Fibroblast of mammary gland (primary cell): ENCODE measurements at regions not wholly inside any gene's neighbourhood (a gene's known extent, or its start where the extent isn't known, plus 50 kb on each side); places are given as distances from the start of the nearest gene placed in this dataset.

Source experiments
- DNase-seq: peaks from one replicate; pipeline ENCODE4 v3.0.0-alpha.2; 2010; ENCODE audit warnings: low read depth
- H3K4me3 ChIP-seq: 2 replicates; pipeline ENCODE4 v1.5.1; 2011; ENCODE audit warnings: low read depth, mild to moderate bottlenecking, low read length, moderate library complexity; ENCODE audit not compliant: control insufficient read depth
- CTCF ChIP-seq: conservative IDR thresholded peaks from 2 replicates; pipeline ENCODE4 v1.5.1; 2011; ENCODE audit warnings: low read depth, low read length, inconsistent platforms; ENCODE audit not compliant: control insufficient read depth, insufficient read depth

- H3K4me3 ChIP-seq, result peak overlapping the region; percentile 56
- DNase-seq, result peak; percentile 83
These were observed 93.9 kb upstream of the BTN3A2 start for GRCh38 chr6:26270903-26271667.

GRCh38 chr6:26271668-26272024 lies 93.4 kb upstream of the BTN3A2 start:
- H3K4me3 ChIP-seq, result peak overlapping the region; percentile 56
- DNase-seq, result no peak
- TF ChIP-seq CTCF, result no peak

More at GRCh38 chr6:26270903-26271667, 93.9 kb upstream of the BTN3A2 start:
- TF ChIP-seq CTCF, result no peak

GRCh38 chr6:26272171-26272637 lies 92.8 kb upstream of the BTN3A2 start:
- DNase-seq, result no peak
- no peak for TF ChIP-seq CTCF

GRCh38 chr6:26273673-26274588 lies 91.1 kb upstream of the BTN3A2 start:
- peak; percentile 25 for DNase-seq
- no peak for TF ChIP-seq CTCF
- H3K4me3 ChIP-seq, result peak overlapping the region; percentile 56

More at GRCh38 chr6:26272171-26272637, 92.8 kb upstream of the BTN3A2 start:
- peak overlapping the region; percentile 56 for H3K4me3 ChIP-seq

- no peak overlapping the region for H3K4me3 ChIP-seq
- TF ChIP-seq CTCF, result no peak
- no peak for DNase-seq
These were observed 89.3 kb upstream of the BTN3A2 start for GRCh38 chr6:26275663-26276062.

- no peak for DNase-seq
- TF ChIP-seq CTCF, result no peak
- no peak overlapping the region for H3K4me3 ChIP-seq
These were observed 88.0 kb upstream of the BTN3A2 start for GRCh38 chr6:26276841-26277648.
